SK-N-SH treated with all-trans-retinoic acid at 6 μM for 48 hours (cell line): ENCODE measurements at regions not wholly inside any gene's neighbourhood (a gene's known extent, or its start where the extent isn't known, plus 50 kb on each side); places are given as distances from the start of the nearest gene placed in this dataset.

Source experiments
- ATAC-seq: fragments of 200-7000 bp; cut with Tn5 transposase; 3 replicates; pipeline ENCODE4 v1.9.1; 2020; ENCODE audit warnings: mild to moderate bottlenecking, moderate library complexity
- ARNTL ChIP-seq: fragments of 450-650 bp; formaldehyde crosslinking; IDR thresholded peaks from 2 replicates; pipeline ENCODE4 v1.5.0; 2020; ENCODE audit warnings: low read depth, mild to moderate bottlenecking, moderate library complexity, borderline replicate concordance
- BACH2 ChIP-seq: fragments of 250-450 bp; sonication (Bioruptor Pico); IDR thresholded peaks from 2 replicates; pipeline ENCODE4 v1.9.0; 2021; ENCODE audit warnings: mild to moderate bottlenecking, borderline replicate concordance
- CSDC2 ChIP-seq: fragments of 250-450 bp; sonication (Bioruptor Pico); IDR thresholded peaks from 2 replicates; pipeline ENCODE4 v1.5.0; 2020; ENCODE audit warnings: mild to moderate bottlenecking, moderate library complexity
- ESRRG ChIP-seq: fragments of 250-450 bp; sonication (Bioruptor Pico); IDR thresholded peaks from 2 replicates; pipeline ENCODE4 v1.6.1; 2021; ENCODE audit warnings: mild to moderate bottlenecking
- GLIS3 ChIP-seq: fragments of 250-450 bp; sonication (Bioruptor Pico); IDR thresholded peaks from 2 replicates; pipeline ENCODE4 v1.5.0; 2020; ENCODE audit warnings: mild to moderate bottlenecking, moderate library complexity
- OSR1 ChIP-seq: fragments of 250-450 bp; sonication (Bioruptor Pico); IDR thresholded peaks from 2 replicates; pipeline ENCODE4 v1.8.0; 2022; ENCODE audit warnings: moderate library complexity, mild to moderate bottlenecking, inconsistent platforms
- PPARA ChIP-seq: fragments of 250-450 bp; sonication (Bioruptor Pico); IDR thresholded peaks from 2 replicates; pipeline ENCODE4 v1.5.0; 2020; ENCODE audit warnings: mild to moderate bottlenecking, borderline replicate concordance
- RARB ChIP-seq: fragments of 250-450 bp; sonication (Bioruptor Pico); IDR thresholded peaks from 2 replicates; pipeline ENCODE4 v1.8.0; 2021; ENCODE audit warnings: mild to moderate bottlenecking, moderate library complexity
- SNAI2 ChIP-seq: fragments of 250-450 bp; sonication (Bioruptor Pico); IDR thresholded peaks from 2 replicates; pipeline ENCODE4 v1.5.0; 2020; ENCODE audit warnings: mild to moderate bottlenecking, moderate library complexity
- TCF4 ChIP-seq: fragments of 250-450 bp; sonication (Bioruptor Pico); IDR thresholded peaks from 2 replicates; pipeline ENCODE4 v1.8.0; 2021; ENCODE audit warnings: mild to moderate bottlenecking, moderate library complexity, borderline replicate concordance
- TOX ChIP-seq: fragments of 250-450 bp; sonication (Bioruptor Pico); IDR thresholded peaks from 2 replicates; pipeline ENCODE4 v1.8.0; 2021; ENCODE audit warnings: mild to moderate bottlenecking, moderate library complexity, borderline replicate concordance
- ZC3H10 ChIP-seq: fragments of 250-450 bp; sonication (Bioruptor Pico); IDR thresholded peaks from 2 replicates; pipeline ENCODE4 v1.5.1; 2021; ENCODE audit warnings: mild to moderate bottlenecking, moderate library complexity
- ZFP3 ChIP-seq: fragments of 250-450 bp; sonication (Bioruptor Pico); IDR thresholded peaks from 2 replicates; pipeline ENCODE4 v1.5.0; 2020; ENCODE audit warnings: mild to moderate bottlenecking, moderate library complexity
- ZFP30 ChIP-seq: fragments of 450-650 bp; formaldehyde crosslinking; IDR thresholded peaks from 2 replicates; pipeline ENCODE4 v1.5.0; 2022; ENCODE audit warnings: mild to moderate bottlenecking, moderate library complexity
- ZNF565 ChIP-seq: fragments of 450-650 bp; formaldehyde crosslinking; conservative IDR thresholded peaks from 2 replicates; pipeline ENCODE4 v1.5.0; 2020; ENCODE audit warnings: low read depth, mild to moderate bottlenecking, moderate library complexity
- ZNF70 ChIP-seq: fragments of 450-650 bp; formaldehyde crosslinking; IDR thresholded peaks from 2 replicates; pipeline ENCODE4 v1.5.0; 2020; ENCODE audit warnings: mild to moderate bottlenecking, moderate library complexity
- ZNF8 ChIP-seq: fragments of 450-650 bp; formaldehyde crosslinking; IDR thresholded peaks from 2 replicates; pipeline ENCODE4 v1.5.0; 2020; ENCODE audit warnings: mild to moderate bottlenecking, moderate library complexity
- TF ChIP-seq, protein P1 (sequence below): fragments of 250-450 bp; sonication (Bioruptor Pico); IDR thresholded peaks from 2 replicates; pipeline ENCODE4 v1.8.0; 2021; ENCODE audit warnings: low read depth, mild to moderate bottlenecking, moderate library complexity, borderline replicate concordance
- TF ChIP-seq, protein P2 (sequence below): fragments of 250-450 bp; sonication (Bioruptor Pico); IDR thresholded peaks from 2 replicates; pipeline ENCODE4 v1.5.1; 2020; ENCODE audit warnings: low read depth, mild to moderate bottlenecking, moderate library complexity
- TF ChIP-seq, protein P3 (sequence below): fragments of 250-450 bp; sonication (Bioruptor Pico); IDR thresholded peaks from 2 replicates; pipeline ENCODE4 v1.5.1; 2021; ENCODE audit warnings: mild to moderate bottlenecking, moderate library complexity
- TF ChIP-seq, protein P4 (sequence below): fragments of 250-450 bp; sonication (Bioruptor Pico); IDR thresholded peaks from 2 replicates; pipeline ENCODE4 v1.5.0; 2020; ENCODE audit warnings: mild to moderate bottlenecking, moderate library complexity
- TF ChIP-seq, protein P5 (sequence below): fragments of 250-450 bp; sonication (Bioruptor Pico); IDR thresholded peaks from 2 replicates; pipeline ENCODE4 v1.8.0; 2020; ENCODE audit warnings: mild to moderate bottlenecking, moderate library complexity, borderline replicate concordance

DNA sequence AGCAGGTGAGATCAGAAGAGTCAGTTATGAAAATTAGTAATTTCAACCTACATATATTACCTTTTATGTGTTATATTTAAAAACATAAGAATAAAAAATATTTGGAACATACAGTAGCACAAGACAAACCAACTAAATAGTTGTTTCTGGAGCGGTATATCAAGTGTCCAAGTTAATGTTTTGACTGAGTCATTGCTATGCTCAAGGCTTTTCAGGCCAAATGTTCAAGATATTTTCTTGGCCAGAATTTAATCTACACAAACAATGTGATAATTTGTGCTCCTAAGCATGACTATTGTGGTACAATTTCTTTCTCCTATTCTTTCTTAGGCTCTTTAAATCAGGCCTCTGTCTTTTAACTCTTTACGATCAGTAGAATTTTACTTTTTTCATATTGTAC lies 412.4 kb downstream of the RAP2B start:
- TF ChIP-seq ESRRG (no peak), ZNF70 (CRISPR knock-in tag) (no peak), BACH2 (CRISPR knock-in tag) (no peak), ARNTL (CRISPR knock-in tag) (no peak), PPARA (CRISPR knock-in tag) (no peak), ZNF8 (no peak), ZNF565 (CRISPR knock-in tag) (no peak), CSDC2 (no peak), ZFP30 (CRISPR knock-in tag) (no peak), TCF4 (no peak)
- TF ChIP-seq, protein P1, sequence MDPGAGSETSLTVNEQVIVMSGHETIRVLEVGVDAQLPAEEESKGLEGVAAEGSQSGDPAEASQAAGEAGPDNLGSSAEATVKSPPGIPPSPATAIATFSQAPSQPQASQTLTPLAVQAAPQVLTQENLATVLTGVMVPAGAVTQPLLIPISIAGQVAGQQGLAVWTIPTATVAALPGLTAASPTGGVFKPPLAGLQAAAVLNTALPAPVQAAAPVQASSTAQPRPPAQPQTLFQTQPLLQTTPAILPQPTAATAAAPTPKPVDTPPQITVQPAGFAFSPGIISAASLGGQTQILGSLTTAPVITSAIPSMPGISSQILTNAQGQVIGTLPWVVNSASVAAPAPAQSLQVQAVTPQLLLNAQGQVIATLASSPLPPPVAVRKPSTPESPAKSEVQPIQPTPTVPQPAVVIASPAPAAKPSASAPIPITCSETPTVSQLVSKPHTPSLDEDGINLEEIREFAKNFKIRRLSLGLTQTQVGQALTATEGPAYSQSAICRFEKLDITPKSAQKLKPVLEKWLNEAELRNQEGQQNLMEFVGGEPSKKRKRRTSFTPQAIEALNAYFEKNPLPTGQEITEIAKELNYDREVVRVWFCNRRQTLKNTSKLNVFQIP (CRISPR knock-in tag), result no peak
- TF ChIP-seq, protein P2, sequence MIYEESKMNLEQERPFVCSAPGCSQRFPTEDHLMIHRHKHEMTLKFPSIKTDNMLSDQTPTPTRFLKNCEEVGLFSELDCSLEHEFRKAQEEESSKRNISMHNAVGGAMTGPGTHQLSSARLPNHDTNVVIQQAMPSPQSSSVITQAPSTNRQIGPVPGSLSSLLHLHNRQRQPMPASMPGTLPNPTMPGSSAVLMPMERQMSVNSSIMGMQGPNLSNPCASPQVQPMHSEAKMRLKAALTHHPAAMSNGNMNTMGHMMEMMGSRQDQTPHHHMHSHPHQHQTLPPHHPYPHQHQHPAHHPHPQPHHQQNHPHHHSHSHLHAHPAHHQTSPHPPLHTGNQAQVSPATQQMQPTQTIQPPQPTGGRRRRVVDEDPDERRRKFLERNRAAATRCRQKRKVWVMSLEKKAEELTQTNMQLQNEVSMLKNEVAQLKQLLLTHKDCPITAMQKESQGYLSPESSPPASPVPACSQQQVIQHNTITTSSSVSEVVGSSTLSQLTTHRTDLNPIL, result no peak
- no peak for ATAC-seq

DNA sequence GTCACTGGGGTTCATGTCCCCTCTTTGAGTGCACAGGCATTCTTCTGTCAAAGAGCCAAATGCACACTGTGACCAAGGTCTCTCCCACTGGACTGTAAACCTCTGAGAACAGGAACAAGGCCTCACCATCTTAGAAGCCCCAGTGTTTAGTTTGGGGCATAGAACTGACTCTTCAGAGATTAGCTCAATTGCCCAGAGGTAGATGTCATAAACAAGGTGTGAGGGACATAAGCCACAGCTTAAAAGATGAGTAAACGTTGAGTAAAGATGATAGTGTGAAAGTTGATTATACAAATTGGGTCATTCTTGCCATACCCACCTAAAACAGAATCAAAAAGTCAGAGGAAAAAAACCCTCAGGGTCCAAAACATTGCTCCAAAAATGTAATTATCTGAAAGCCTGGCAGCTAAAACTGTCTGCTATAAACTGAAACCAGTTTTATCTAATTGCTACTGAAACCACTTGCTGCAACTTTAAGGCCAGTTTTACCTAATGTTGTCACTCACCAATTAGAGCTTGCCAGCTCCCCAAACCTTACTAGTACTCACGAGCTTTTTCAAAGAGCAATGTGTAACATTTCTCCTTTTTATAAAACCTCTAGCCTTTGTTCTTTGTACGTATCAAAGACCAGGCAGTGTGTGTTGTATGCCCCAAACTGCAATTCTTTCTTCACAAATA lies 415.2 kb downstream of the RAP2B start:
- TF ChIP-seq, protein P3, sequence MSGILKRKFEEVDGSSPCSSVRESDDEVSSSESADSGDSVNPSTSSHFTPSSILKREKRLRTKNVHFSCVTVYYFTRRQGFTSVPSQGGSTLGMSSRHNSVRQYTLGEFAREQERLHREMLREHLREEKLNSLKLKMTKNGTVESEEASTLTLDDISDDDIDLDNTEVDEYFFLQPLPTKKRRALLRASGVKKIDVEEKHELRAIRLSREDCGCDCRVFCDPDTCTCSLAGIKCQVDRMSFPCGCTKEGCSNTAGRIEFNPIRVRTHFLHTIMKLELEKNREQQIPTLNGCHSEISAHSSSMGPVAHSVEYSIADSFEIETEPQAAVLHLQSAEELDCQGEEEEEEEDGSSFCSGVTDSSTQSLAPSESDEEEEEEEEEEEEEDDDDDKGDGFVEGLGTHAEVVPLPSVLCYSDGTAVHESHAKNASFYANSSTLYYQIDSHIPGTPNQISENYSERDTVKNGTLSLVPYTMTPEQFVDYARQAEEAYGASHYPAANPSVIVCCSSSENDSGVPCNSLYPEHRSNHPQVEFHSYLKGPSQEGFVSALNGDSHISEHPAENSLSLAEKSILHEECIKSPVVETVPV (CRISPR knock-in tag), result no peak
- TF ChIP-seq OSR1 (CRISPR knock-in tag) (no peak), ESRRG (no peak), RARB (CRISPR knock-in tag) (no peak), ZC3H10 (CRISPR knock-in tag) (no peak), PPARA (CRISPR knock-in tag) (no peak), ZNF70 (CRISPR knock-in tag) (no peak), TOX (CRISPR knock-in tag) (no peak), ZNF565 (CRISPR knock-in tag) (no peak), GLIS3 (CRISPR knock-in tag) (no peak), BACH2 (CRISPR knock-in tag) (no peak), ZNF8 (no peak)
- TF ChIP-seq, protein P4, sequence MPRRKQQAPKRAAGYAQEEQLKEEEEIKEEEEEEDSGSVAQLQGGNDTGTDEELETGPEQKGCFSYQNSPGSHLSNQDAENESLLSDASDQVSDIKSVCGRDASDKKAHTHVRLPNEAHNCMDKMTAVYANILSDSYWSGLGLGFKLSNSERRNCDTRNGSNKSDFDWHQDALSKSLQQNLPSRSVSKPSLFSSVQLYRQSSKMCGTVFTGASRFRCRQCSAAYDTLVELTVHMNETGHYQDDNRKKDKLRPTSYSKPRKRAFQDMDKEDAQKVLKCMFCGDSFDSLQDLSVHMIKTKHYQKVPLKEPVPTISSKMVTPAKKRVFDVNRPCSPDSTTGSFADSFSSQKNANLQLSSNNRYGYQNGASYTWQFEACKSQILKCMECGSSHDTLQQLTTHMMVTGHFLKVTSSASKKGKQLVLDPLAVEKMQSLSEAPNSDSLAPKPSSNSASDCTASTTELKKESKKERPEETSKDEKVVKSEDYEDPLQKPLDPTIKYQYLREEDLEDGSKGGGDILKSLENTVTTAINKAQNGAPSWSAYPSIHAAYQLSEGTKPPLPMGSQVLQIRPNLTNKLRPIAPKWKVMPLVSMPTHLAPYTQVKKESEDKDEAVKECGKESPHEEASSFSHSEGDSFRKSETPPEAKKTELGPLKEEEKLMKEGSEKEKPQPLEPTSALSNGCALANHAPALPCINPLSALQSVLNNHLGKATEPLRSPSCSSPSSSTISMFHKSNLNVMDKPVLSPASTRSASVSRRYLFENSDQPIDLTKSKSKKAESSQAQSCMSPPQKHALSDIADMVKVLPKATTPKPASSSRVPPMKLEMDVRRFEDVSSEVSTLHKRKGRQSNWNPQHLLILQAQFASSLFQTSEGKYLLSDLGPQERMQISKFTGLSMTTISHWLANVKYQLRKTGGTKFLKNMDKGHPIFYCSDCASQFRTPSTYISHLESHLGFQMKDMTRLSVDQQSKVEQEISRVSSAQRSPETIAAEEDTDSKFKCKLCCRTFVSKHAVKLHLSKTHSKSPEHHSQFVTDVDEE (CRISPR knock-in tag), result no peak
- TF ChIP-seq, all 23 proteins: peak for 0
- no peak for ATAC-seq

DNA sequence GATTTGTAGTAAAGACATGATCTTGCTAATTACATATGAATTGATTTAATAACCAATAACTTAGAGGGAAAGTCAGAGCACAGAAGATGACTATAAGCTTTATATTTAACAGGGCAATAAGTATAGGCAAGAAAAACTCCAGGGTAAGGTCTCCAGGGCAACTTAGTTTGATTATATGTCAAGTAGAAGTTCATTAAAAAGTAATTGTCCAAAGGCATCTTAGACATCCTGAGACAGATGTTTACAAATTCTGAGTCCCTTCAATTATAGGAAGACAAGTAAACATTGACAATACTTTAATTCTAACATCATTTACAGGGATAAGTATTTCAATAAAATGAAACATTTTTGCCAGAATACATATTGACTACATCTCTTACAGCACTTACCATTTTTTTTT lies 416.0 kb downstream of the RAP2B start:
- no peak for ATAC-seq
- TF ChIP-seq CSDC2 (no peak), ZFP3 (CRISPR knock-in tag) (no peak), BACH2 (CRISPR knock-in tag) (no peak), RARB (CRISPR knock-in tag) (no peak), PPARA (CRISPR knock-in tag) (no peak), GLIS3 (CRISPR knock-in tag) (no peak), ZFP30 (CRISPR knock-in tag) (no peak), ZNF70 (CRISPR knock-in tag) (no peak), ZNF565 (CRISPR knock-in tag) (no peak), SNAI2 (no peak), ARNTL (CRISPR knock-in tag) (no peak), OSR1 (CRISPR knock-in tag) (no peak), ESRRG (no peak), ZC3H10 (CRISPR knock-in tag) (no peak), TCF4 (no peak)
- TF ChIP-seq, protein P5, sequence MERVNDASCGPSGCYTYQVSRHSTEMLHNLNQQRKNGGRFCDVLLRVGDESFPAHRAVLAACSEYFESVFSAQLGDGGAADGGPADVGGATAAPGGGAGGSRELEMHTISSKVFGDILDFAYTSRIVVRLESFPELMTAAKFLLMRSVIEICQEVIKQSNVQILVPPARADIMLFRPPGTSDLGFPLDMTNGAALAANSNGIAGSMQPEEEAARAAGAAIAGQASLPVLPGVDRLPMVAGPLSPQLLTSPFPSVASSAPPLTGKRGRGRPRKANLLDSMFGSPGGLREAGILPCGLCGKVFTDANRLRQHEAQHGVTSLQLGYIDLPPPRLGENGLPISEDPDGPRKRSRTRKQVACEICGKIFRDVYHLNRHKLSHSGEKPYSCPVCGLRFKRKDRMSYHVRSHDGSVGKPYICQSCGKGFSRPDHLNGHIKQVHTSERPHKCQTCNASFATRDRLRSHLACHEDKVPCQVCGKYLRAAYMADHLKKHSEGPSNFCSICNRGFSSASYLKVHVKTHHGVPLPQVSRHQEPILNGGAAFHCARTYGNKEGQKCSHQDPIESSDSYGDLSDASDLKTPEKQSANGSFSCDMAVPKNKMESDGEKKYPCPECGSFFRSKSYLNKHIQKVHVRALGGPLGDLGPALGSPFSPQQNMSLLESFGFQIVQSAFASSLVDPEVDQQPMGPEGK (CRISPR knock-in tag), result no peak
- TF ChIP-seq, protein P1 (CRISPR knock-in tag), result no peak
- TF ChIP-seq, protein P2, result no peak
